Smooth muscle cell of the brain vasculature (primary cell): ENCODE measurements at regions not wholly inside any gene's neighbourhood (a gene's known extent, or its start where the extent isn't known, plus 50 kb on each side); places are given as distances from the start of the nearest gene placed in this dataset.
"Not testable (repeated sequence)": the region's sequence is repeated elsewhere in the genome, so short reads cannot be mapped to it uniquely, and the experiment has no call there.

Experiments used
- DNase-seq: peaks from one replicate; pipeline ENCODE4 v3.0.0-alpha.2; 2012; ENCODE audit warnings: low read depth, low spot score

- no peak for DNase-seq
These were observed 350.5 kb downstream of the CDC5L start for GRCh38 chr6:44737829-44738528.

GRCh38 chr6:44738601-44739146 is 351.2 kb downstream of the CDC5L start:
- DNase-seq = no peak

- no peak for DNase-seq
These were observed 351.7 kb downstream of the CDC5L start for GRCh38 chr6:44739181-44739580.

GRCh38 chr6:44740566-44741120 is 353.1 kb downstream of the CDC5L start:
- DNase-seq = no peak

GRCh38 chr6:44742201-44742600 is 354.7 kb downstream of the CDC5L start:
- no peak for DNase-seq

- DNase-seq = no peak
These were observed 355.4 kb downstream of the CDC5L start for GRCh38 chr6:44742828-44743372.

GRCh38 chr6:44760116-44760515 is 372.6 kb downstream of the CDC5L start:
- DNase-seq = not testable (repeated sequence)

GRCh38 chr6:44761046-44761445 is 373.5 kb downstream of the CDC5L start:
- DNase-seq = no peak

- no peak for DNase-seq
These were observed 375.0 kb downstream of the CDC5L start for GRCh38 chr6:44762496-44762895.

GRCh38 chr6:44771647-44772415 is 384.3 kb downstream of the CDC5L start:
- no peak for DNase-seq

- DNase-seq = no peak
These were observed 385.3 kb downstream of the CDC5L start for GRCh38 chr6:44772838-44773237.

GRCh38 chr6:44775121-44775520 is 387.6 kb downstream of the CDC5L start:
- DNase-seq = no peak

GRCh38 chr6:44776344-44776743 is 388.8 kb downstream of the CDC5L start:
- DNase-seq = no peak

- DNase-seq = no peak
These were observed 391.0 kb downstream of the CDC5L start for GRCh38 chr6:44778513-44778912.
